Cardiac muscle cell (in vitro differentiated cells and primary cell): ENCODE measurements at regions not wholly inside any gene's neighbourhood (a gene's known extent, or its start where the extent isn't known, plus 50 kb on each side); places are given as distances from the start of the nearest gene placed in this dataset.
A peak's percentile ranks its signal among the peaks of the same experiment; 100 is the strongest.

ENCODE experiments used
- DNase-seq, 2 donors: peaks; one replicate each; pipeline versions ENCODE4 v3.0.0 to v3.0.0-alpha.2; 2010 to 2017; ENCODE audit warnings: low read depth in 1 of 2, low spot score in 1 of 2
- H3K27ac ChIP-seq: fragments of 200-600 bp; sonication (generic); 2 replicates; pipeline ENCODE4 v1.5.1; 2016
- H3K27me3 ChIP-seq: fragments of 200-600 bp; sonication (generic); 2 replicates; pipeline ENCODE4 v1.6.0; 2016; ENCODE audit warnings: control low read depth
- H3K36me3 ChIP-seq: fragments of 200-600 bp; sonication (generic); 2 replicates; pipeline ENCODE4 v1.5.1; 2016; ENCODE audit warnings: control low read depth
- H3K4me1 ChIP-seq: fragments of 200-600 bp; sonication (generic); 2 replicates; pipeline ENCODE4 v1.8.1; 2017; ENCODE audit warnings: low read depth, mild to moderate bottlenecking, mixed run types
- H3K4me3 ChIP-seq: fragments of 200-600 bp; sonication (generic); 2 replicates; pipeline ENCODE4 v1.5.1; 2016; ENCODE audit warnings: mild to moderate bottlenecking
- H3K9me3 ChIP-seq: fragments of 200-600 bp; sonication (generic); 2 replicates; pipeline ENCODE4 v1.5.1; 2017; ENCODE audit warnings: low read depth, mild to moderate bottlenecking, control low read depth
- TF ChIP-seq, protein P1 (sequence below): IDR thresholded peaks from 2 replicates; pipeline ENCODE4 v1.5.1; 2012; ENCODE audit warnings: low read depth, mild to moderate bottlenecking, low read length

DNA sequence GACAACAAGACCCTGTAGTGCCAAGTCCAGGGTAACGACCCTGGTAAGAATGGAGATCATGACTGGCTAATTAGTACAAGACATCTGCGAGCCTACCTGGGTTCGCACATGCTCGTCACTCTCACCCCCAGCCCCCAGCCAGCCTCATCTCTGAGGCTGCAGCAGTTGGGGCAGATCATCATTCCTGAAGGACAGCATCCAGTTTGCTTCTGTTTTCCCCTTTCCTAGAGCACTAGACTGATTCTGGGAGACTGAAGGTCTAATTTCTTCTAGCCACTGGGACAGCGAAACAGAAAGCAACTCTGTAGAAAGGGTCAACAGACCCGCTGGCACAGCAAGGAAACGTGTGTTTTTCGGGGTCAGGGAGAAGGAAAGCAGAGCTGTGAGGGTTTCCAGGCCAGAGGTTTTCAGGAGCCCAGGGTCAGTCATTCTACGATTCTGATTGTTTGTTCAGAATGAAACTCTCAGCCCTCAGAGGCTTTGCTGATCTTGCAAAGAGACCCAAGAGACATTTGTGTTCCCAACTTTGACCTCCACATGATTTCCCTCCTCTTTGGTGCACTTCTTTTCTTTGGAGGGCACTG is 343.1 kb upstream of the NOCT start:
- H3K4me3 ChIP-seq, result no peak overlapping the region
- no peak for DNase-seq
- peaks cover 23% of the 10 kb centered on the region for H3K4me1 ChIP-seq
- TF ChIP-seq, protein P1, sequence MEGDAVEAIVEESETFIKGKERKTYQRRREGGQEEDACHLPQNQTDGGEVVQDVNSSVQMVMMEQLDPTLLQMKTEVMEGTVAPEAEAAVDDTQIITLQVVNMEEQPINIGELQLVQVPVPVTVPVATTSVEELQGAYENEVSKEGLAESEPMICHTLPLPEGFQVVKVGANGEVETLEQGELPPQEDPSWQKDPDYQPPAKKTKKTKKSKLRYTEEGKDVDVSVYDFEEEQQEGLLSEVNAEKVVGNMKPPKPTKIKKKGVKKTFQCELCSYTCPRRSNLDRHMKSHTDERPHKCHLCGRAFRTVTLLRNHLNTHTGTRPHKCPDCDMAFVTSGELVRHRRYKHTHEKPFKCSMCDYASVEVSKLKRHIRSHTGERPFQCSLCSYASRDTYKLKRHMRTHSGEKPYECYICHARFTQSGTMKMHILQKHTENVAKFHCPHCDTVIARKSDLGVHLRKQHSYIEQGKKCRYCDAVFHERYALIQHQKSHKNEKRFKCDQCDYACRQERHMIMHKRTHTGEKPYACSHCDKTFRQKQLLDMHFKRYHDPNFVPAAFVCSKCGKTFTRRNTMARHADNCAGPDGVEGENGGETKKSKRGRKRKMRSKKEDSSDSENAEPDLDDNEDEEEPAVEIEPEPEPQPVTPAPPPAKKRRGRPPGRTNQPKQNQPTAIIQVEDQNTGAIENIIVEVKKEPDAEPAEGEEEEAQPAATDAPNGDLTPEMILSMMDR, result no peak
- no peaks in the 10 kb centered on the region for H3K9me3 ChIP-seq
- no peaks in the 10 kb centered on the region for H3K27me3 ChIP-seq
- peak overlapping the region; percentile 76 for H3K27ac ChIP-seq
- no peaks in the 10 kb centered on the region for H3K36me3 ChIP-seq

DNA sequence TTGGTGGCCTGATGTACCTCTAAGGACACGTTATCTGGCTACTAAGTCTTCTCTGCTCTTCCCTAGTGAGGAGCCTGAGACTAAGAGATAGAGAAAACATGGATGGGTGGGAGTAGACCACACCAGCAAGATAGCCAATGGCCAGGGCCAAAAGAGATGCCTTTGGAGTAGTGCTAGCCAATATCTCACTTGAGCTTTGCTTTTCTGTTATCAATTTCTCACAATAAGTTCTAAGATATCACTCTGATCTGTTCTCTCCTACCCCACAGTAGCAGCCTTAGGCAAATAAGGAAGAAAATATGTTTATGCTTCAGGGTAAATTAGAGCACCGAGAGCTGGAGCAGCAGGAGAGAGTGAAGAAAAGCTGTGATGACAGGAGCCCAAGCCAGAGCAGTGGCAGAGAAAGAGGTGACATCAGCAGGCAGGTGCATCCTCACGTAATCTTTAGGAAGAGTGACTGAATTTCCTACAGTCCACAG is 343.9 kb upstream of the NOCT start:
- Histone ChIP-seq H3K9me3 (no peaks in the 10 kb centered on the region), H3K4me3 (no peak overlapping the region), H3K27ac (no peak overlapping the region), H3K36me3 (no peaks in the 10 kb centered on the region), H3K27me3 (no peaks in the 10 kb centered on the region), H3K4me1 (peaks cover 23% of the 10 kb centered on the region)
- no peak for DNase-seq
- TF ChIP-seq, protein P1, result no peak

DNA sequence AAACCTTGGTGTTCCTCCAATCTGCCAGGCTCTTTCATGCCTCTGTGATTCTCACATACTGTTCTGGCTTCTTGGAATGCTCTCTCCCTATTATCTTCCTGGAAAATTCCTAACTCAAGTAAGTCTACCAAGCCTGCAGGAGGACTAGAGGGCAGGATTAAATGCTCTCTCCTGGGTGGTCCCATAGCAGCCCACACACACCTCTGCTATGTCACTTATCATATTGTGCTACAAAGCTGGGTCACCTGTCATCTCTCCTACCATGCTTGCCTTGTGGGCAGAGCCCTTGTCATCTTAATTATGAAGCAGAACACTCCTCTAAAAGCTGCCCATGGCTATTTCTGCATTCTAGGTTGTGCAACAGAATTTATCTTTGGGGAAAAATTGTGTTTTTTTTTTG is 344.5 kb upstream of the NOCT start:
- Histone ChIP-seq H3K9me3 (no peaks in the 10 kb centered on the region), H3K36me3 (no peaks in the 10 kb centered on the region)

DNA sequence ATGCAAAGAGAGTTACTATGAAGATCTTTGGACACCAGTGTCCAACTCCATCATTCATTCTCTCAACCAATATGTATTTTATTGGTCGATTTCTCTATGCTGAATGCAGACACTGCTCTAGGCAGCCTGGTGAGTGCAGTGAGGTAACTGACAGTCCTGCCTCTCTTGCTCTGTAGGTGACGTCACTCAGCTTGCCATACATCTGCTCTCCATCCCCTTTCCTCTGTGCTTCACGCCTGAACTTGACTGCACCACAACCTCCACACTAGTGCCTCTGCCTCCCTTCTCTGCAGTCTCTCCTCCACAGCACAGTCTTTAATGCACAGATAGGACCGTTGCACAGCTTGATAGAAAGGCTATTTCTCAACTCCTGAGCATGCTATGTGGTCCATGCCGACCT is 344.9 kb upstream of the NOCT start:
- no peak overlapping the region for H3K4me3 ChIP-seq
- TF ChIP-seq, protein P1, result no peak
- no peak overlapping the region for H3K27ac ChIP-seq
- no peaks in the 10 kb centered on the region for H3K9me3 ChIP-seq
- H3K36me3 ChIP-seq, result no peaks in the 10 kb centered on the region
- H3K27me3 ChIP-seq, result no peaks in the 10 kb centered on the region
- peaks cover 23% of the 10 kb centered on the region for H3K4me1 ChIP-seq
- DNase-seq, result no peak

More for the DNA sequence above, 344.5 kb upstream of the NOCT start:
- no peak for DNase-seq
- Histone ChIP-seq H3K4me3 (no peak overlapping the region), H3K27ac (no peak overlapping the region), H3K4me1 (peaks cover 23% of the 10 kb centered on the region), H3K27me3 (no peaks in the 10 kb centered on the region)
- TF ChIP-seq, protein P1, result no peak

DNA sequence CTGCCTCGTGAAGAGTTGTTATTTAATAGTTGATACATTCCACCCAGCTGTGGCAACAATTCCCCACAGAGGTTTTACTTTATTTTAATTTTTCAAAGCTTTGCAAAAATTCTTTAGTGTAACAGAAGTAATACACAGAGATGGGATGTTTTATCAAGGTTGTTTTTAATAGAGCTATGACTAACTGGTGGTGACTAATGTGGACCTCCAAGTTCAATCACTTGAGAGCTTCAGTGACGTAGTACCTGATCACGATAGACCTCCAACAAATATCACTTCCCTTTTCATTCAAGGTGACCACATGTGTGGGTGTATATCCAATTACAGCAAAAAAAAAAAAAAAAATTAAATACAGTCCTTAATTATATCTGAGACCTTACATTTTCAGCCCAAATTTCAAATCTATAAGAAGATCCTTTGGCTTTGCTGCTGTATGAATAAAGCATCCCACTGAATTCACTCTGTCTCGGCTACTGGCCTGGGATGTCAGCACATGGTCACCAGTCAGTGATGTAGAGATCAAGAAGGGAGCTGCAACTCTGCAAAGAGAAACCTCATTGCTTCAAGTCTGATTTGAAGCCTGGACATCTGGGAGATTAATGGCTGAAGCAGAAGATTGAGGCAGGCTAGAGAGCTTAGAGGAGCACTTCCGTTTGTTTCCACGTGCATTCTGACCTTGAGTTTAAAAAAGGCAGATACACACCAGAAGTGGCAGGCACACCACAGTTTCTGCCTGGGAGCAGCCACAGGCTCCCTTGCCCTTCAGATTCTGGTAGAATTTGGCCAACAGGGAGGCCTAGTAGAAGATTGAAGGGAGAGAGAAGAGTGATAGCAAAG is 345.9 kb upstream of the NOCT start:
- H3K36me3 ChIP-seq, result no peaks in the 10 kb centered on the region
- no peaks in the 10 kb centered on the region for H3K9me3 ChIP-seq
- no peak overlapping the region for H3K27ac ChIP-seq
- DNase-seq, result peak in 1 of 2 donors; percentile 35
- TF ChIP-seq, protein P1, result no peak
- no peak overlapping the region for H3K4me3 ChIP-seq
- no peaks in the 10 kb centered on the region for H3K27me3 ChIP-seq
- peaks cover 23% of the 10 kb centered on the region for H3K4me1 ChIP-seq
